Endothelial cell of umbilical vein (primary cell): ENCODE measurements at regions not wholly inside any gene's neighbourhood (a gene's known extent, or its start where the extent isn't known, plus 50 kb on each side); places are given as distances from the start of the nearest gene placed in this dataset.

Experiments used
- BruUV-seq: library from RNA; stranded (reverse); fragments of 400-500 nt; replicated peaks from 2 replicates; lab custom pipeline; 2021; lab: Mats Ljungman, UMichigan
- CTCF ChIA-PET: fragments of 300-600, 350-600 bp; sonication (Branson Sonifier 250); formaldehyde crosslinking; loops from one replicate; lab custom pipeline; 2021; ENCODE audit warnings: antibody characterized with exemption, inconsistent platforms; lab: Charles Lee
- POLR2A ChIA-PET: fragments of 300-600, 350-600 bp; sonication (Branson Sonifier 250); formaldehyde crosslinking; loops from one replicate; lab custom pipeline; 2021; ENCODE audit warnings: antibody characterized with exemption, inconsistent platforms; lab: Charles Lee
- DNase-seq: peaks from one replicate; pipeline ENCODE4 v3.0.0-alpha.2; 2011; ENCODE audit warnings: low read depth, low spot score
- FAIRE-seq: peaks from 2 replicates; lab custom pipeline; 2011; peaks lifted over from hg19 to GRCh38; lab: Jason Lieb, UNC
- H2AFZ ChIP-seq: 2 replicates; pipeline ENCODE4 v1.6.0; 2012; ENCODE audit warnings: low read depth, low read length, control low read depth, inconsistent platforms
- H3K27ac ChIP-seq: 2 replicates; pipeline ENCODE4 v1.5.1; 2011; ENCODE audit warnings: low read depth, mild to moderate bottlenecking, control low read depth, low read length, moderate library complexity; ENCODE audit not compliant: insufficient read depth
- H3K27me3 ChIP-seq, 2 experiments: 2 replicates each; pipeline versions ENCODE4 v1.6.0 to v1.6.1; 2011; ENCODE audit warnings: low read length in 2 of 2, mixed read lengths in 1 of 2; ENCODE audit not compliant: control insufficient read depth in 2 of 2, insufficient read depth in 2 of 2
- H3K36me3 ChIP-seq, 2 experiments: 2 replicates in 1 of 2; 3 replicates in 1 of 2; pipeline ENCODE4 v1.5.1; 2011; ENCODE audit warnings: low read length in 2 of 2, mild to moderate bottlenecking in 1 of 2, moderate library complexity in 1 of 2; ENCODE audit not compliant: control insufficient read depth in 2 of 2, insufficient read depth in 2 of 2; ENCODE audit errors: extremely low read depth in 1 of 2
- H3K4me1 ChIP-seq: 3 replicates; pipeline ENCODE4 v1.5.1; 2011; ENCODE audit warnings: mild to moderate bottlenecking, low read length; ENCODE audit not compliant: control insufficient read depth, insufficient read depth; ENCODE audit errors: extremely low read depth
- H3K4me2 ChIP-seq: 2 replicates; pipeline ENCODE4 v1.6.1; 2011; ENCODE audit warnings: low read length, control low read depth, mixed read lengths; ENCODE audit not compliant: insufficient read depth
- H3K4me3 ChIP-seq, 3 experiments: fragments of 200-600 bp in 1 of 3; sonication (generic), shearing (Covaris generic) in 1 of 3; replicated peaks in 1 of 3; 2 replicates each; pipeline ENCODE4 v1.5.1; 2011 to 2016; ENCODE audit warnings: control low read depth in 3 of 3, low read length in 3 of 3, mild to moderate bottlenecking in 2 of 3, inconsistent platforms in 1 of 3, low read depth in 1 of 3, moderate library complexity in 1 of 3; ENCODE audit not compliant: insufficient read depth in 1 of 3
- H3K79me2 ChIP-seq: 2 replicates; pipeline ENCODE4 v1.6.0; 2012; ENCODE audit warnings: low read length, inconsistent platforms; ENCODE audit not compliant: control insufficient read depth, insufficient read depth
- H3K9ac ChIP-seq: replicated peaks from 2 replicates; pipeline ENCODE3; 2011; ENCODE audit warnings: low read length, control low read depth; ENCODE audit not compliant: insufficient read depth; ENCODE audit errors: extremely low read depth
- H3K9me1 ChIP-seq: replicated peaks from 3 replicates; pipeline ENCODE4 v1.6.0; 2011; ENCODE audit warnings: mild to moderate bottlenecking, low read length; ENCODE audit not compliant: control insufficient read depth, insufficient read depth; ENCODE audit errors: extremely low read depth
- H3K9me3 ChIP-seq: replicated peaks from 2 replicates; pipeline ENCODE4 v1.5.1; 2012; ENCODE audit warnings: low read length, inconsistent platforms; ENCODE audit not compliant: control insufficient read depth, insufficient read depth
- H4K20me1 ChIP-seq: replicated peaks from 2 replicates; pipeline ENCODE3; 2011; ENCODE audit warnings: mild to moderate bottlenecking, low read length; ENCODE audit not compliant: control insufficient read depth, insufficient read depth; ENCODE audit errors: extremely low read depth
- EZH2 ChIP-seq: IDR thresholded peaks from 2 replicates; pipeline ENCODE4 v1.6.1; 2012; ENCODE audit warnings: borderline replicate concordance, low read depth, mild to moderate bottlenecking, moderate library complexity, low read length, inconsistent platforms; ENCODE audit not compliant: severe bottlenecking
- FOS ChIP-seq: IDR thresholded peaks from 2 replicates; pipeline ENCODE4 v1.6.1; 2011; ENCODE audit warnings: mild to moderate bottlenecking, low read length, moderate library complexity, borderline replicate concordance; ENCODE audit not compliant: insufficient read depth
- GATA2 ChIP-seq: IDR thresholded peaks from 2 replicates; pipeline ENCODE4 v1.7.0; 2011; ENCODE audit warnings: low read depth, mild to moderate bottlenecking, moderate library complexity, mixed read lengths, low read length; ENCODE audit not compliant: insufficient read length, insufficient read depth
- JUN ChIP-seq: IDR thresholded peaks from 2 replicates; pipeline ENCODE4 v1.6.1; 2011; ENCODE audit warnings: borderline replicate concordance, low read depth; ENCODE audit not compliant: insufficient read length, insufficient read depth
- MYC ChIP-seq: IDR thresholded peaks from one replicate; pipeline ENCODE4 v1.6.1; 2011; ENCODE audit warnings: mild to moderate bottlenecking, low read depth, low read length
- POLR2A ChIP-seq: IDR thresholded peaks from 2 replicates; pipeline ENCODE4 v1.6.1; 2012; ENCODE audit warnings: low read depth, mild to moderate bottlenecking, control low read depth, low read length
- POLR2AphosphoS5 ChIP-seq: IDR thresholded peaks from 2 replicates; pipeline ENCODE4 v1.6.1; 2012; ENCODE audit warnings: low read depth, mild to moderate bottlenecking, control low read depth, low read length, moderate library complexity; ENCODE audit not compliant: insufficient read depth
- dilution Hi-C: fragments of 300-500 bp; cut with MboI; formaldehyde crosslinking; loops from one replicate; pipeline ENCODE4 v1.15.0; 2019; ENCODE audit warnings: low sequenced_read_pairs; ENCODE audit not compliant: extremely low pct_ligation_motif_present
- intact Hi-C: fragments of 100-400 bp; cut with micrococcal nuclease; formaldehyde crosslinking; loops from one replicate; pipeline ENCODE4 v1.10.0; 2022
- TF ChIP-seq, protein P1 (sequence below): IDR thresholded peaks from 2 replicates; pipeline ENCODE4 v1.6.1; 2011; ENCODE audit not compliant: insufficient read depth, insufficient read length
- TF ChIP-seq, protein P2 (sequence below), 2 donors: IDR thresholded peaks; 1 replicate in 1 of 2; 2 replicates in 1 of 2; pipeline ENCODE4 v1.5.1; 2011; ENCODE audit warnings: low read length in 2 of 2, mild to moderate bottlenecking in 2 of 2, moderate library complexity in 2 of 2, control low read depth in 1 of 2, inconsistent platforms in 1 of 2, low read depth in 1 of 2; ENCODE audit not compliant: insufficient read depth in 1 of 2; ENCODE audit errors: extremely low read depth in 1 of 2

DNA sequence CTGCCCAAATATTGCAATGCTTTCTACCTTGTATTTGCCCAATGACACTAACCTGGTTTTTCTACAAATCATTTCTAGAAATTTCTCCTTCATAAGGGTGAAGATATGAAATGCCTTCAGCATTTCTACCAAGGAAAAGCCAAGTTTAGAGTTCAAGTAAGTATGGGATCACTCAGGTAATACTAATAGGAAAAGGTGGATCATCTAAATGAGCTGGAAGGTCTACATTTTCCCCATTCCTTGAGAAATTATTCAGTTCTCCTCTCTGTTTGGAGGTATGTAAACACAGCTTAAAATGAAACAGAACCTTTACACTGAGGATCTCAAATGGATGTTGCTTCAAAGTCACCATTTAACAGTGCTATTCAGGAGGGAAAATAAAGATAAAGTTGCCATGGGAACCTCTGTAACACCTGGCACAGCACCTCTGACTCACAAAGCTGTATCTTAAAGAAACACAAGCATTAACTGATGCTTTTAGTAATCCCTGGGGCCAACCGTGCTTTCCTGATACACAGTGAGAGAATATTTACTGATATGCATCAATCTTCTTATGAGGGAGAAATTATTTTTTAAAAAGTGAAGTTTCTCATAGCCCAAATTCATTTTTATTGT lies 161.3 kb downstream of the DRD1 start:
- DNase-seq (no peak), FAIRE-seq (no peak)
- Histone ChIP-seq H3K27me3 (no peaks in the 10 kb centered on the region), H4K20me1 (no peaks in the 10 kb centered on the region), H3K9me1 (no peaks in the 10 kb centered on the region), H3K9me3 (peaks cover 5% of the 10 kb centered on the region), H3K9ac (no peak overlapping the region), H3K36me3 (no peaks in the 10 kb centered on the region), H3K79me2 (no peaks in the 10 kb centered on the region), H3K4me1 (no peaks in the 10 kb centered on the region), H2AFZ (no peak overlapping the region), H3K4me3 (no peak overlapping the region), H3K27ac (no peak overlapping the region), H3K4me2 (no peak overlapping the region)
- dilution Hi-C loops (no loop called here), intact Hi-C loops (no loop called here)
- ChIA-PET CTCF (no interaction called here), POLR2A (no interaction called here)
- no TSS peak for BruUV-seq
- TF ChIP-seq, protein P1, sequence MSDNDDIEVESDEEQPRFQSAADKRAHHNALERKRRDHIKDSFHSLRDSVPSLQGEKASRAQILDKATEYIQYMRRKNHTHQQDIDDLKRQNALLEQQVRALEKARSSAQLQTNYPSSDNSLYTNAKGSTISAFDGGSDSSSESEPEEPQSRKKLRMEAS, result no peak
- TF ChIP-seq EZH2, result no peak
- TF ChIP-seq FOS, result no peak
- TF ChIP-seq GATA2, result no peak
- TF ChIP-seq, protein P2, sequence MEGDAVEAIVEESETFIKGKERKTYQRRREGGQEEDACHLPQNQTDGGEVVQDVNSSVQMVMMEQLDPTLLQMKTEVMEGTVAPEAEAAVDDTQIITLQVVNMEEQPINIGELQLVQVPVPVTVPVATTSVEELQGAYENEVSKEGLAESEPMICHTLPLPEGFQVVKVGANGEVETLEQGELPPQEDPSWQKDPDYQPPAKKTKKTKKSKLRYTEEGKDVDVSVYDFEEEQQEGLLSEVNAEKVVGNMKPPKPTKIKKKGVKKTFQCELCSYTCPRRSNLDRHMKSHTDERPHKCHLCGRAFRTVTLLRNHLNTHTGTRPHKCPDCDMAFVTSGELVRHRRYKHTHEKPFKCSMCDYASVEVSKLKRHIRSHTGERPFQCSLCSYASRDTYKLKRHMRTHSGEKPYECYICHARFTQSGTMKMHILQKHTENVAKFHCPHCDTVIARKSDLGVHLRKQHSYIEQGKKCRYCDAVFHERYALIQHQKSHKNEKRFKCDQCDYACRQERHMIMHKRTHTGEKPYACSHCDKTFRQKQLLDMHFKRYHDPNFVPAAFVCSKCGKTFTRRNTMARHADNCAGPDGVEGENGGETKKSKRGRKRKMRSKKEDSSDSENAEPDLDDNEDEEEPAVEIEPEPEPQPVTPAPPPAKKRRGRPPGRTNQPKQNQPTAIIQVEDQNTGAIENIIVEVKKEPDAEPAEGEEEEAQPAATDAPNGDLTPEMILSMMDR (IDR thresholded peaks at IDR 0.05; ENCODE audit: extremely low read depth in 1 of 2, insufficient read depth in 1 of 2, low read depth in 1 of 2, low read length in 2 of 2), result no peak
- TF ChIP-seq POLR2AphosphoS5, result no peak
- TF ChIP-seq MYC, result no peak
- TF ChIP-seq POLR2A, result no peak
- TF ChIP-seq JUN, result no peak
